HG02885 (cell line): ENCODE measurements at regions not wholly inside any gene's neighbourhood (a gene's known extent, or its start where the extent isn't known, plus 50 kb on each side); places are given as distances from the start of the nearest gene placed in this dataset.

Experiments used
- ATAC-seq: cut with Tn5 transposase; IDR thresholded peaks from one replicate; pipeline ENCODE4 v1.9.1; 2021; ENCODE audit warnings: mild to moderate bottlenecking; ENCODE audit not compliant: unreplicated experiment, poor library complexity

GRCh38 chr11:116281173-116282160, 491.3 kb downstream of the BUD13 start:
- ATAC-seq: no peak

DNA sequence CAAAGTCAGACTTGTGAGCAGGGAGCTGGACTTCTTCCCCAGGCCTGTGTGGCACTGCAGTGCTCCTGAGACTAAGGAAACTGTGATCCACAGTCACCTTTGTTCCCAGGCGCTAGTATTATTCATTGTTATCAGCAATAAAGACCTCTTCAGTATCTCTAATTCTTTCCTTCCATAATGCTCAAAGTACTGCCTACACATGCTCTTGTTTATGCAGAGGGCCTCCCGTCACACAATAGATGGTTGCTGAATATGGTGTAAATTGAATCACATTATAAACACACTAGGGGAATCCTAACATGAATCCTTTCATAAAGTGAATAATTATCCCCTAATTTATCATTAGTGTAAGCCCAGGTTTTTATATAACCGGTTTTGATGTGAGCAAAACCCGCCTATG, 493.3 kb downstream of the BUD13 start:
- ATAC-seq: no peak

GRCh38 chr11:116278076-116278475, 494.7 kb downstream of the BUD13 start:
- ATAC-seq: no peak

DNA sequence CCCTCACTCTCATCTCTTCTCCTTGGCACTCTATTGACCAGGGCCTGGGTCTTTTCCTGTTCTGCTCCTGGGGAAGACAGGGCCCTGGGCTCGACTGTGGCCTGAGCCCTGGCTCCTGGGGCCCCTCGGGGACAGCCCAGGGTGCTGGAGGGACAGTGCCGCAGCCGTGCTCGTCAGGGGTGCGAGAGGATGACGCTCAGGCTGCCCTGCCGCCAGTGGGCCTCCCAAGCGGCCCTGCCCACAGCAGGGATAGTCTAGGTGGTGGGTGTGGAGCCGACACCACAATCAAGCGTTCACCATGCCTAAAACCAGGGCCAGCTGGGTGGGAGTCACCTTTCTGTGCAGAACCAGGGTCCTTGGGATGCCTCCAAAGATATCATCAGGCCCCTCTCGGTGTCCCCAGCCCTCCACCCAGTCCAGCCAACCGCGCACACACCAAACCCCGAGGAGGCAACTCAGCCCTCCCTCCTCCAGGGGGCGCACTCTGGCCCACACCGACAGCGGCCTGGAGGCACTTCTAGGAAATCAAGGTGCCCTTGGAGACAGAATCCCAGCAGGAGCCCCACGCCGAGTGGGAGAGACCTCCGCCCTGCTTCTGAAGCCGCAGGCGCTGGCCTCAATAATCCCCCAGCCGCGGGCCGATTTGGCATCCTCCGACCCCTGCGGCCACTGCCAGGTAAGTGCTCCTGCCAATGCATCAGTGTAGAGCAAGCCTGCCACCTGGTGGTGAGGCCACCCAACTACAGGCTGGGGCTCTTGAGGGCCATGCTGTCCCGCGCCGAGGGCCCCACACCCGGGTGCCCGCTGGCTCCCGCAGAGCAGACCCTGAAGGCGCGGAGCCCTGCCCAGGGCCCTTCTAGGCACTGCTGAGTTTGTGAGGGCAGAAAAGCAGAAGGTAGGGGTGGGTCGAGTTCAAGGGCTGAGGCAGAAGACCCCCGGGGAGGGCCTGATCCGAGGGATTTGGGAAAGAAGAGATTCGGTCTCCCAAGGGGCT, 496.4 kb downstream of the BUD13 start:
- ATAC-seq: peak; percentile 85

DNA sequence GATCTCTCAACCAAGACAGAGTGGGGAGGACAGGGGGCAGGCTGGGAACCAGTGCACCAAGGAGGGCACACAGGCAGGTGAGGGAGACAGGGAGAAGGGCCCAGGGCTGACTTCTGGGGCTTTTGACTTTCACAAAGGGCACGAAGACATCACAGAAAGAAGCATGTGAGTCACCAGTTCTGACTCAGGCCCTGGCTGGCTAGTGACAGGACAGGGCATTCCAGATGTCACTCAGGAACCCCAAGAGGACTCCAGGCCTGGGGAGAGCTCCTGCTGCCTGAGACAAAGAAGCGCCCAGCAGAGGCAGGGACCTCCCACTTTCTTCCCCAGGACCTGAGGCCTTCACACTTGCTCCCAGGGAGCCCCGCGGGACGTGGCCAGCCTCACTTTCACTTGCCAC, 497.2 kb downstream of the BUD13 start:
- ATAC-seq: no peak

- ATAC-seq: no peak
Observed at GRCh38 chr11:116274521-116274920, 498.3 kb downstream of the BUD13 start.

- ATAC-seq: no peak
Observed at GRCh38 chr11:116272181-116272789, 500.5 kb downstream of the BUD13 start.

GRCh38 chr11:116271479-116271878, 501.3 kb downstream of the BUD13 start:
- ATAC-seq: no peak

DNA sequence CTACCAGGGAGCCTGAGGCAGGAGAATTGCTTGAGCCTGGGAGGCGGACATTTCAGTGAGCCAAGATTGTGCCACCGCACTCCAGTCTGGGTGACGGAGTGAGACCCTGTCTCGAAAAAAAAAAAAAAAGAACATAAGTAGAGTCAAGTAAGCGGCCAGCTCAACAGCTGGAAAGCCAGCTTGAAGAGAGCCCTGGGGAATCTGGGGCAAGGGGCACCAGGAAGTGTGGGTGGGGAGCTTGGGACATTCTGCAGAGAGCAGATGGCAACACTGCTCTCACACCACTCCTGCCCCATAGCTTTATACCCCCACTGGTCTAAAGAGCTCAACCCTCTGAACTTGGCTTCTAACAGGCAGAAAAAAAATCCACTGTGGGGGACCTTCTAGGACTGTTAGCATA, 505.6 kb downstream of the BUD13 start:
- ATAC-seq: no peak

DNA sequence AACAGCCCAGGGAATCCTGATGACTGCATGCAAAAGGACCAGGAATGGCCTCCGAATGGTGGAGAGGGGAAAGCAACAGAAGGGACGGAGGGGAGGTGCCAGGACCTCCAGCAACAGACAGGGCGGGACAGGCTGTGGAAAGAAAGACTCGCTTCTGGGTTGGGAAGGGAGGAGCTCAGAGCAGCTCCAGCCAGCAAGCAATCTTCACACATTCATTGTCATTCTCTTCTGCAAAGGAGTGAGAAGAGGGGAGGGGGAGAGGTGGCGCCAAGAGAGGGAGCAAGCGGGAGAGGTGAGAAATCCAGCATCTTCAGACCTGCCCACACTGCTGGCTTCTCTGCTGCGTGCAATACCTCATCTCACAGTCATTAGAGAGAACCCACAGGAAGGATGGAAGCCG, 509.0 kb downstream of the BUD13 start:
- ATAC-seq: no peak

DNA sequence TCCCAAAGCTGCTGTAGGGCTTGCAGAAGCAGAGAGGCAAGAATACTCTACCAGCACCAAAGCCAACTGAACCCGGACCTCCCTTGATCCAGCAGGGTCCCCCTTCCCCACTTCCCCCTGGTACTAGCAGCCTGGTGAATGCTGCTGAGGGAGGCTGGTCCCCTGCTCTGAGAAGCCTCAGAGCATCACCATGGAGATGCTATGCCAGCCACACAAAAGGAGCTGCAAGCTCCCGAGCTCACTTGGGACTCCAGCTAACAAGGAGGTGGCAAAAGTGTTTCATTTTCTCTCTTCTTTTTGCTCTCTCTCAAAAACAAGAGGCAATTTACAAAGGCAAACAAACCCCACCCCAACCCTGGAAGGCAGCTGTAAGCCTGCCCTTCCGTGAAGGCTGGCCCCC, 509.8 kb downstream of the BUD13 start:
- no peak for ATAC-seq

DNA sequence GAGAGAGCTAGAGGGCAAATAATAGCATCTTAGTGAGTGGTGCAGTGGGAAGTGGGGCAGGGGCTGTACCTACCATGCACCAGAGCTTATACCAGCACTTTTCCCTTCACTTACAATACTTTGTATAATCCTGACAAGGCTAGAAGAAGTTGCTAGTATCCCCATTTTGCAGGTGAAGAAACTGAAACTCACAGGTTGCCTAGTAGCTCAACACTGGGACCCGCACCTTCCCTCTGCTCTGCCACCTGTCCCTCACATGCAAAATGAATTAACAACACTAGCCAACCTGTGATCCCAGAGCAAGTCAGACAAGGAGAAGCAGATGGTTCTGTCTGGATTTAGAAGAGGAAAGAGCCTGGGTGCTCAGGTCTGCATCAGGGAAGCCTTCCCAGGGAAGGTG, 510.4 kb downstream of the BUD13 start:
- ATAC-seq: no peak

GRCh38 chr11:116261606-116262005, 511.2 kb downstream of the BUD13 start:
- ATAC-seq: no peak

DNA sequence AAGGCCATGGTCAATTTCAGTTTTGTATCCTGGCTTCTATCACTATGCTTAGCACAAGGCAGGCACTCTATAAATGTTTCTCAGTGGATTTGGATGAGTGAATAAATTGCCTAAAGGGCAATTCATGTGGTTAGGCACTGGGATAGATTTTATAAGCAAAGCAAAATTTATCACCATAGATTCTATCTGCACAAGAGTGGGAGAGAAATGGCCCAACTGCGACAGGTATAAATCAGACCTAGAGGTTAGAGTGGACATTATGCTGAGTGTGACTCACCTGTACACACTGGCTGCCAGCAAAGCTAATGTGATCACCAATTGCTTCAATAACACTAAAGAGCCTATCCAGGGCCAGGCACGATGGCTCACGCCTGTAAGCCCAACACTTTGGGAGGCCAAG, 514.0 kb downstream of the BUD13 start:
- ATAC-seq: no peak

DNA sequence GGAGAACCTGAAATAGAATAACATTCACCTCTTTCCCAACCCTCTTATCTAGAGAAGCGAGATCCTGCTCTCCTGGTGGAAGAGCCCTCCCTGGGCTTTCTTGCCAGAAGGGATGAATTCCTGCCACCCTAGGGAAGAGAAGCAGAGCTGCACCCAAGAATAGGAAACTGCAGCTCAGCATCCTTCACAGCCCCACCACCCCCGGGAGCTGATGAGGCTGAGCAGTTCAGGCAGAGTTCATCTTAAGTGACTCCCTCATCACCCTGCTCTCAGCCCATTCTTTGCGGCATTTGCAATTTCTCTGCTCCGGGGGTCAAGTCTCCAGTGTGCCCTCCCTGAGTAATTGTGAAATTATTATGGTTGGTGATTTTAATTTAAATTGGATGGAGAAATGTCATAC, 514.9 kb downstream of the BUD13 start:
- ATAC-seq: no peak

DNA sequence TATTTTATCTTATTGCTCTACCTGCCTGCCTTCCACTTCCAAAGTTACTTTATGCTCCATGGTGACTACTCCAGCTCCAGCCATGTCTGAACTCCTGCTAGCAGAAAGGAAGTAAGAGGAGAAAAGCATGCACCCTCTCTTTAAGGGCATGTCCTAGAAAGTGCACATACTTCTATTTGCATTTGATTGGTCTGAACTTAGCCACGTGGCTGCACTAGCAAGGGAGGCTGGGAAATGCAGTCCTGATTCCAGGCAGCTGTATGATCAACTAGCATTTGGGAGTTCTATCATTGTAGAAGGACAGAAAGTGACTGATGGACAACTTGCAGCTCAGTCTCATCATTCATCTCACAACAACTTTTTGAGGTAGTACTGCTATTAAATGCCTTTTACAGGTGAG, 515.7 kb downstream of the BUD13 start:
- no peak for ATAC-seq

- no peak for ATAC-seq
Observed at GRCh38 chr11:116256215-116256614, 516.6 kb downstream of the BUD13 start.

DNA sequence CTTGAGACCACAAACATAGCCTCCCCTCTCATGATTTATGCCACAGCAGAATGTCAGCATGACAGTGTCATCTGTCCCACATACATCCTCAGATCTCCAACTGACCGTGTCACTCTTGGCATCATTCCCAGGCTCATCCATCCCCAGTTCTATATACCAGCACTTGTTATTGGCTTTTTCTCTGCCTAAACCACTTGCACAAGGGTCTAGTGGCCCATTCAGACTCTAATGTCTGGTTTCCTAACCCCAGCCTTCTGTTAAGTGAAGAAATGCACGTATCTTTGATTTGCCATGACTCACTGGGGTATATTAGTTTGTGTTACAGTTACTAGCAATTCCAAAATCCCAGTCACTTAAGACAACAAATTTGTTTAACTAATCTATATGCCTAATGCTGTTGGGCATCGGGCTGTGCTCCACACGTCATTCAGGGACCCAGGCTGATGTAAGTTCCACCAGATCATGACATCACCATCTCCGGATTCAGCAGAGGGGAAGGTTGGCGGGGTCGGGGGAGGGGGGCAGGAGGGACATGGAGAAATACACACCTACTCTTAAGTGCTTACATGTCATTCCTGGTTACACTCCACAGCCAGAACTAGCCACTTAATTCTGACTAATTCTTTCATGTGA, 517.4 kb downstream of the BUD13 start:
- ATAC-seq: no peak

GRCh38 chr11:116250155-116250554, 522.6 kb downstream of the BUD13 start:
- no peak for ATAC-seq

DNA sequence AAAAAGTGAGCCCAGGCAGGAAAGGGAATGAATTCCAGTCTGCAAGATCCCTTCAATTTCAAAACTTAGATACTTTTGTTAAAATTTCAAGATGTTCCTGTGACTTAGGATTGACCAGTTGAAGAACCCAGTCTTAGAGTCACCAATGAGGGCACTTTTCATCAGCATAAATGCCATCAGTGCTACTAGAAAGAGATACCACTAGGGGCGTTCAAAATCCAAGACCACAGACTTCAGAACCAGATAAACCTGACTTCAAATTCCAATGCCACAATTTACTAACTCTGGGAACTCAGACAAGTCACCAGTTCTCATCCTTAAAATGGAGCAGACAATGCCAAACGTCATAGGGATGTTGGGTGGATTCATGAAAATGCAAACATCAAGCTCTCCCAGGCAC, 523.2 kb downstream of the BUD13 start:
- no peak for ATAC-seq
